ENCODE measurements at regions not wholly inside any gene's neighbourhood (a gene's known extent, or its start where the extent isn't known, plus 50 kb on each side); places are given as distances from the start of the nearest gene placed in this dataset.

GRCh38 chr18:44343570-44343969 lies 337.1 kb upstream of the SETBP1 start:
- no peak for ATAC-seq

GRCh38 chr18:44356566-44357157 lies 324.0 kb upstream of the SETBP1 start:
- no peak for ATAC-seq
- TF ChIP-seq ZFP30 (CRISPR knock-in tag; IDR thresholded peaks at IDR 0.05) (no peak), ARNTL (CRISPR knock-in tag; IDR thresholded peaks at IDR 0.05; ENCODE audit: borderline replicate concordance, low read depth) (no peak), CSRNP3 (CRISPR knock-in tag; IDR thresholded peaks at IDR 0.05) (no peak), TOX (CRISPR knock-in tag; IDR thresholded peaks at IDR 0.05; ENCODE audit: borderline replicate concordance) (no peak), ZC3H10 (CRISPR knock-in tag; IDR thresholded peaks at IDR 0.05) (no peak), OSR1 (CRISPR knock-in tag; IDR thresholded peaks at IDR 0.05) (no peak), PPARA (CRISPR knock-in tag; IDR thresholded peaks at IDR 0.05; ENCODE audit: borderline replicate concordance) (no peak)
- TF ChIP-seq, protein P1, sequence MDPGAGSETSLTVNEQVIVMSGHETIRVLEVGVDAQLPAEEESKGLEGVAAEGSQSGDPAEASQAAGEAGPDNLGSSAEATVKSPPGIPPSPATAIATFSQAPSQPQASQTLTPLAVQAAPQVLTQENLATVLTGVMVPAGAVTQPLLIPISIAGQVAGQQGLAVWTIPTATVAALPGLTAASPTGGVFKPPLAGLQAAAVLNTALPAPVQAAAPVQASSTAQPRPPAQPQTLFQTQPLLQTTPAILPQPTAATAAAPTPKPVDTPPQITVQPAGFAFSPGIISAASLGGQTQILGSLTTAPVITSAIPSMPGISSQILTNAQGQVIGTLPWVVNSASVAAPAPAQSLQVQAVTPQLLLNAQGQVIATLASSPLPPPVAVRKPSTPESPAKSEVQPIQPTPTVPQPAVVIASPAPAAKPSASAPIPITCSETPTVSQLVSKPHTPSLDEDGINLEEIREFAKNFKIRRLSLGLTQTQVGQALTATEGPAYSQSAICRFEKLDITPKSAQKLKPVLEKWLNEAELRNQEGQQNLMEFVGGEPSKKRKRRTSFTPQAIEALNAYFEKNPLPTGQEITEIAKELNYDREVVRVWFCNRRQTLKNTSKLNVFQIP (CRISPR knock-in tag; IDR thresholded peaks at IDR 0.05; ENCODE audit: borderline replicate concordance, low read depth) = no peak

More at GRCh38 chr18:44343570-44343969, 337.1 kb upstream of the SETBP1 start:
- no peak for TF ChIP-seq CSRNP3 (CRISPR knock-in tag; IDR thresholded peaks at IDR 0.05)
- no peak for TF ChIP-seq ISL1 (CRISPR knock-in tag; IDR thresholded peaks at IDR 0.05)
- TF ChIP-seq, protein P2, sequence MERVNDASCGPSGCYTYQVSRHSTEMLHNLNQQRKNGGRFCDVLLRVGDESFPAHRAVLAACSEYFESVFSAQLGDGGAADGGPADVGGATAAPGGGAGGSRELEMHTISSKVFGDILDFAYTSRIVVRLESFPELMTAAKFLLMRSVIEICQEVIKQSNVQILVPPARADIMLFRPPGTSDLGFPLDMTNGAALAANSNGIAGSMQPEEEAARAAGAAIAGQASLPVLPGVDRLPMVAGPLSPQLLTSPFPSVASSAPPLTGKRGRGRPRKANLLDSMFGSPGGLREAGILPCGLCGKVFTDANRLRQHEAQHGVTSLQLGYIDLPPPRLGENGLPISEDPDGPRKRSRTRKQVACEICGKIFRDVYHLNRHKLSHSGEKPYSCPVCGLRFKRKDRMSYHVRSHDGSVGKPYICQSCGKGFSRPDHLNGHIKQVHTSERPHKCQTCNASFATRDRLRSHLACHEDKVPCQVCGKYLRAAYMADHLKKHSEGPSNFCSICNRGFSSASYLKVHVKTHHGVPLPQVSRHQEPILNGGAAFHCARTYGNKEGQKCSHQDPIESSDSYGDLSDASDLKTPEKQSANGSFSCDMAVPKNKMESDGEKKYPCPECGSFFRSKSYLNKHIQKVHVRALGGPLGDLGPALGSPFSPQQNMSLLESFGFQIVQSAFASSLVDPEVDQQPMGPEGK (CRISPR knock-in tag; IDR thresholded peaks at IDR 0.05; ENCODE audit: borderline replicate concordance) = no peak
- TF ChIP-seq CREB5 (CRISPR knock-in tag; IDR thresholded peaks at IDR 0.05; ENCODE audit: low read depth) = no peak
- TF ChIP-seq, protein P1 (CRISPR knock-in tag; IDR thresholded peaks at IDR 0.05; ENCODE audit: borderline replicate concordance, low read depth) = no peak
- TF ChIP-seq SNAI2 (CRISPR knock-in tag; IDR thresholded peaks at IDR 0.05) = no peak
- TF ChIP-seq, protein P3, sequence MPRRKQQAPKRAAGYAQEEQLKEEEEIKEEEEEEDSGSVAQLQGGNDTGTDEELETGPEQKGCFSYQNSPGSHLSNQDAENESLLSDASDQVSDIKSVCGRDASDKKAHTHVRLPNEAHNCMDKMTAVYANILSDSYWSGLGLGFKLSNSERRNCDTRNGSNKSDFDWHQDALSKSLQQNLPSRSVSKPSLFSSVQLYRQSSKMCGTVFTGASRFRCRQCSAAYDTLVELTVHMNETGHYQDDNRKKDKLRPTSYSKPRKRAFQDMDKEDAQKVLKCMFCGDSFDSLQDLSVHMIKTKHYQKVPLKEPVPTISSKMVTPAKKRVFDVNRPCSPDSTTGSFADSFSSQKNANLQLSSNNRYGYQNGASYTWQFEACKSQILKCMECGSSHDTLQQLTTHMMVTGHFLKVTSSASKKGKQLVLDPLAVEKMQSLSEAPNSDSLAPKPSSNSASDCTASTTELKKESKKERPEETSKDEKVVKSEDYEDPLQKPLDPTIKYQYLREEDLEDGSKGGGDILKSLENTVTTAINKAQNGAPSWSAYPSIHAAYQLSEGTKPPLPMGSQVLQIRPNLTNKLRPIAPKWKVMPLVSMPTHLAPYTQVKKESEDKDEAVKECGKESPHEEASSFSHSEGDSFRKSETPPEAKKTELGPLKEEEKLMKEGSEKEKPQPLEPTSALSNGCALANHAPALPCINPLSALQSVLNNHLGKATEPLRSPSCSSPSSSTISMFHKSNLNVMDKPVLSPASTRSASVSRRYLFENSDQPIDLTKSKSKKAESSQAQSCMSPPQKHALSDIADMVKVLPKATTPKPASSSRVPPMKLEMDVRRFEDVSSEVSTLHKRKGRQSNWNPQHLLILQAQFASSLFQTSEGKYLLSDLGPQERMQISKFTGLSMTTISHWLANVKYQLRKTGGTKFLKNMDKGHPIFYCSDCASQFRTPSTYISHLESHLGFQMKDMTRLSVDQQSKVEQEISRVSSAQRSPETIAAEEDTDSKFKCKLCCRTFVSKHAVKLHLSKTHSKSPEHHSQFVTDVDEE (CRISPR knock-in tag; IDR thresholded peaks at IDR 0.05) = no peak
- TF ChIP-seq ZFP3 (CRISPR knock-in tag; IDR thresholded peaks at IDR 0.05) = no peak
- no peak for TF ChIP-seq CSDC2 (CRISPR knock-in tag; IDR thresholded peaks at IDR 0.05)
- TF ChIP-seq GLIS3 (CRISPR knock-in tag; IDR thresholded peaks at IDR 0.05) = no peak
- TF ChIP-seq ZNF8 (CRISPR knock-in tag; IDR thresholded peaks at IDR 0.05) = no peak
- TF ChIP-seq ESRRG (CRISPR knock-in tag; IDR thresholded peaks at IDR 0.05) = no peak
- no peak for TF ChIP-seq OSR1 (CRISPR knock-in tag; IDR thresholded peaks at IDR 0.05)
- no peak for TF ChIP-seq ZC3H10 (CRISPR knock-in tag; IDR thresholded peaks at IDR 0.05)
- no peak for TF ChIP-seq RARB (CRISPR knock-in tag; IDR thresholded peaks at IDR 0.05)
- TF ChIP-seq ZFP30 (CRISPR knock-in tag; IDR thresholded peaks at IDR 0.05) = no peak
- TF ChIP-seq PPARA (CRISPR knock-in tag; IDR thresholded peaks at IDR 0.05; ENCODE audit: borderline replicate concordance) = no peak
- TF ChIP-seq TCF4 (CRISPR knock-in tag; IDR thresholded peaks at IDR 0.05; ENCODE audit: borderline replicate concordance) = no peak

Measured in SK-N-SH treated with all-trans-retinoic acid at 6 μM for 48 hours (cell line).